ENCODE measurements at regions not wholly inside any gene's neighbourhood (a gene's known extent, or its start where the extent isn't known, plus 50 kb on each side); places are given as distances from the start of the nearest gene placed in this dataset.

GRCh38 chr6:169083508-169083874 lies 170.2 kb downstream of the THBS2 start:
- in situ Hi-C loops (cut with MboI; ENCODE audit: low sequenced_read_pairs): no loop called here

GRCh38 chr6:169082817-169083507 lies 170.7 kb downstream of the THBS2 start:
- in situ Hi-C loops (cut with MboI; ENCODE audit: low sequenced_read_pairs): no loop called here

- in situ Hi-C loops (cut with MboI; ENCODE audit: low sequenced_read_pairs): no loop called here
Measured at GRCh38 chr6:169082093-169082492, 171.6 kb downstream of the THBS2 start.

GRCh38 chr6:169081248-169081647 lies 172.4 kb downstream of the THBS2 start:
- in situ Hi-C loops (cut with MboI; ENCODE audit: low sequenced_read_pairs): no loop called here

GRCh38 chr6:169079650-169080049 lies 174.0 kb downstream of the THBS2 start:
- in situ Hi-C loops (cut with MboI; ENCODE audit: low sequenced_read_pairs): no loop called here

- in situ Hi-C loops (cut with MboI; ENCODE audit: low sequenced_read_pairs): no loop called here
Measured at GRCh38 chr6:169078399-169079145, 175.1 kb downstream of the THBS2 start.

- in situ Hi-C loops (cut with MboI; ENCODE audit: low sequenced_read_pairs): no loop called here
Measured at GRCh38 chr6:169075915-169076654, 177.6 kb downstream of the THBS2 start.

- in situ Hi-C loops (cut with MboI; ENCODE audit: low sequenced_read_pairs): no loop called here
Measured at GRCh38 chr6:169075211-169075914, 178.3 kb downstream of the THBS2 start.

- in situ Hi-C loops (cut with MboI; ENCODE audit: low sequenced_read_pairs): no loop called here
Measured at GRCh38 chr6:169074526-169074925, 179.1 kb downstream of the THBS2 start.

GRCh38 chr6:169073311-169073710 lies 180.3 kb downstream of the THBS2 start:
- in situ Hi-C loops (cut with MboI; ENCODE audit: low sequenced_read_pairs): no loop called here

GRCh38 chr6:169072127-169073042 lies 181.3 kb downstream of the THBS2 start:
- in situ Hi-C loops (cut with MboI; ENCODE audit: low sequenced_read_pairs): no loop called here

- in situ Hi-C loops (cut with MboI; ENCODE audit: low sequenced_read_pairs): no loop called here
Measured at GRCh38 chr6:169071394-169071793, 182.3 kb downstream of the THBS2 start.

- in situ Hi-C loops (cut with MboI; ENCODE audit: low sequenced_read_pairs): no loop called here
Measured at GRCh38 chr6:169070506-169071176, 183.0 kb downstream of the THBS2 start.

- in situ Hi-C loops (cut with MboI; ENCODE audit: low sequenced_read_pairs): no loop called here
Measured at GRCh38 chr6:169069356-169069755, 184.3 kb downstream of the THBS2 start.

- in situ Hi-C loops (cut with MboI; ENCODE audit: low sequenced_read_pairs): no loop called here
Measured at GRCh38 chr6:169064194-169064593, 189.5 kb downstream of the THBS2 start.

GRCh38 chr6:169062272-169062671 lies 191.4 kb downstream of the THBS2 start:
- in situ Hi-C loops (cut with MboI; ENCODE audit: low sequenced_read_pairs): no loop called here

GRCh38 chr6:169058634-169059033 lies 195.0 kb downstream of the THBS2 start:
- in situ Hi-C loops (cut with MboI; ENCODE audit: low sequenced_read_pairs): no loop called here

- in situ Hi-C loops (cut with MboI; ENCODE audit: low sequenced_read_pairs): no loop called here
Measured at GRCh38 chr6:169052462-169052861, 201.2 kb downstream of the THBS2 start.

- in situ Hi-C loops (cut with MboI; ENCODE audit: low sequenced_read_pairs): no loop called here
Measured at GRCh38 chr6:169051371-169051770, 202.3 kb downstream of the THBS2 start.

GRCh38 chr6:169048865-169049205 lies 204.8 kb downstream of the THBS2 start:
- in situ Hi-C loops (cut with MboI; ENCODE audit: low sequenced_read_pairs): no loop called here

All from HL-60/S4 (cell line).